Astrocyte (in vitro differentiated cells and primary cell): ENCODE measurements at regions not wholly inside any gene's neighbourhood (a gene's known extent, or its start where the extent isn't known, plus 50 kb on each side); places are given as distances from the start of the nearest gene placed in this dataset.

ENCODE experiments used
- EZH2 ChIP-seq: IDR thresholded peaks from 2 replicates; pipeline ENCODE4 v1.6.1; 2012; ENCODE audit warnings: mild to moderate bottlenecking, low read length, inconsistent platforms; ENCODE audit not compliant: insufficient read depth
- TF ChIP-seq, protein P1 (sequence below): IDR thresholded peaks from 2 replicates; pipeline ENCODE4 v1.5.1; 2011; ENCODE audit warnings: low read depth, mild to moderate bottlenecking, inconsistent platforms, low read length, moderate library complexity; ENCODE audit not compliant: insufficient read depth

DNA sequence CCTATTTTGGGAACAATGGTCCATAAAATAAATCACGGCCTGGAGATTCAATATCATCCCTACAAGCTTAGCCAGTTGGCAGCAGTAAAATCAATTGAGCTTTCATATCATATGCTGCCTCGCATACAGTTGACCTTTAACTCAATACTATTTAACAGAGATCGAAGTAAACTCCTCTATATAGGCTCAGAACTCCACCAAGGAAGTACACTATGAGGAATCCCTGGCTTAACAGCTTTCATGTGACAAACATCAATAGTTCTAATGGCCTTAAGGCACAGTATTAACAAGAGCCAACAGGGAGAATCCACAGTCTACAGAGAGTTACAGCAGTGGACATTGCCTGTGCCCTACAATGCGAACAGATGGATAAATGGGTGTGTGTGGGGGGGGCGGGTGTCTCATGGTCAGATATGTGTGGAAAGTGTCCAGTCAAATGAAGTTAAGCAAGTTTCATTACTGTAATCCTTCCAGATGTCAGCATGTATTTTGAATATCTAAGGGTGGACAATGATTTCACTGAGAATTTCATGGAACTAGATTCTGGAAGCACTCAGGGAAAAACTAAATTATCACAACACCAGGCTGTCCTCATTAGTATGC is 98.2 kb upstream of the FAM9B start:
- TF ChIP-seq, protein P1, sequence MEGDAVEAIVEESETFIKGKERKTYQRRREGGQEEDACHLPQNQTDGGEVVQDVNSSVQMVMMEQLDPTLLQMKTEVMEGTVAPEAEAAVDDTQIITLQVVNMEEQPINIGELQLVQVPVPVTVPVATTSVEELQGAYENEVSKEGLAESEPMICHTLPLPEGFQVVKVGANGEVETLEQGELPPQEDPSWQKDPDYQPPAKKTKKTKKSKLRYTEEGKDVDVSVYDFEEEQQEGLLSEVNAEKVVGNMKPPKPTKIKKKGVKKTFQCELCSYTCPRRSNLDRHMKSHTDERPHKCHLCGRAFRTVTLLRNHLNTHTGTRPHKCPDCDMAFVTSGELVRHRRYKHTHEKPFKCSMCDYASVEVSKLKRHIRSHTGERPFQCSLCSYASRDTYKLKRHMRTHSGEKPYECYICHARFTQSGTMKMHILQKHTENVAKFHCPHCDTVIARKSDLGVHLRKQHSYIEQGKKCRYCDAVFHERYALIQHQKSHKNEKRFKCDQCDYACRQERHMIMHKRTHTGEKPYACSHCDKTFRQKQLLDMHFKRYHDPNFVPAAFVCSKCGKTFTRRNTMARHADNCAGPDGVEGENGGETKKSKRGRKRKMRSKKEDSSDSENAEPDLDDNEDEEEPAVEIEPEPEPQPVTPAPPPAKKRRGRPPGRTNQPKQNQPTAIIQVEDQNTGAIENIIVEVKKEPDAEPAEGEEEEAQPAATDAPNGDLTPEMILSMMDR, result no peak
- TF ChIP-seq EZH2, result no peak
